Right lobe of liver (tissue), 4 donors: ENCODE measurements at regions not wholly inside any gene's neighbourhood (a gene's known extent, or its start where the extent isn't known, plus 50 kb on each side); places are given as distances from the start of the nearest gene placed in this dataset.

Experiments used
- POLR2A ChIP-seq: fragments of 450-650 bp; IDR thresholded peaks from one replicate; pipeline ENCODE4 v1.6.1; 2017; ENCODE audit warnings: antibody characterized with exemption, mild to moderate bottlenecking
- TF ChIP-seq, protein P1 (sequence below), 4 donors: fragments of 200-600 bp in 3 of 4; fragments of 450-650 bp in 1 of 4; IDR thresholded peaks; one replicate each; pipeline versions ENCODE4 v1.5.1 to v1.8.0; 2016 to 2022; ENCODE audit warnings: antibody characterized with exemption in 4 of 4, mild to moderate bottlenecking in 2 of 4
- donor health status: DM: no; HTN: no; CAD: no.
- donor health status: DM: no; HTN: no; CAD: no.
- donor health status: DM: no; HTN: yes; CAD: no.

DNA sequence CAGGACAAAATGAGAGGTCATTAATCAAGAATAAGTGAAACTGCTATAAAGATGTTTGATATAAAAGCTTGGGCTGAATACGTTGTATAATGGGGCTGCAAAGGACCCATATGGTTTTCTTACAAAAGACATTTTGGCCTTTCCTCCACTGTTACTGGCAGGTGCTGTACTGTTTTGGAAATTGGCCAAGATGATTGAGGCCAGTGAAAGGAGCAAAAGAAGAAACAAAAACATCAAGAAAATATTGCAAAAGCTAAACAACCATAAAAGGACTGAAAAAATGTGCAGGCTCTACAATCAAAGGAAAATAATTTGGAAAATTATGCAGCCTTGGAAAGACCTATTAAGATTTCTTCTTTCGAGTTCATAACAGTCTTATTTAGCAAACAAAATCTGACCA is 222.2 kb upstream of the PPP1R2C start:
- TF ChIP-seq, protein P1, sequence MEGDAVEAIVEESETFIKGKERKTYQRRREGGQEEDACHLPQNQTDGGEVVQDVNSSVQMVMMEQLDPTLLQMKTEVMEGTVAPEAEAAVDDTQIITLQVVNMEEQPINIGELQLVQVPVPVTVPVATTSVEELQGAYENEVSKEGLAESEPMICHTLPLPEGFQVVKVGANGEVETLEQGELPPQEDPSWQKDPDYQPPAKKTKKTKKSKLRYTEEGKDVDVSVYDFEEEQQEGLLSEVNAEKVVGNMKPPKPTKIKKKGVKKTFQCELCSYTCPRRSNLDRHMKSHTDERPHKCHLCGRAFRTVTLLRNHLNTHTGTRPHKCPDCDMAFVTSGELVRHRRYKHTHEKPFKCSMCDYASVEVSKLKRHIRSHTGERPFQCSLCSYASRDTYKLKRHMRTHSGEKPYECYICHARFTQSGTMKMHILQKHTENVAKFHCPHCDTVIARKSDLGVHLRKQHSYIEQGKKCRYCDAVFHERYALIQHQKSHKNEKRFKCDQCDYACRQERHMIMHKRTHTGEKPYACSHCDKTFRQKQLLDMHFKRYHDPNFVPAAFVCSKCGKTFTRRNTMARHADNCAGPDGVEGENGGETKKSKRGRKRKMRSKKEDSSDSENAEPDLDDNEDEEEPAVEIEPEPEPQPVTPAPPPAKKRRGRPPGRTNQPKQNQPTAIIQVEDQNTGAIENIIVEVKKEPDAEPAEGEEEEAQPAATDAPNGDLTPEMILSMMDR (IDR thresholded peaks at IDR 0.05): no peak
- TF ChIP-seq POLR2A: no peak
